ENCODE measurements at regions not wholly inside any gene's neighbourhood (a gene's known extent, or its start where the extent isn't known, plus 50 kb on each side); places are given as distances from the start of the nearest gene placed in this dataset.

- TF ChIP-seq CTCF (conservative IDR thresholded peaks at IDR 0.05) = no peak
- TF ChIP-seq ZFX (IDR thresholded peaks at IDR 0.05) = no peak
Measured at GRCh38 chr6:93822434-93823265, 403.3 kb upstream of the EPHA7 start.
